Amniotic stem cell (primary cell): ENCODE measurements at regions not wholly inside any gene's neighbourhood (a gene's known extent, or its start where the extent isn't known, plus 50 kb on each side); places are given as distances from the start of the nearest gene placed in this dataset.
"Not testable (repeated sequence)": the region's sequence is repeated elsewhere in the genome, so short reads cannot be mapped to it uniquely, and the experiment has no call there.

Experiments
- DNase-seq: peaks from one replicate; lab custom pipeline; 2025; lab: John Stamatoyannopoulos, UW

DNA sequence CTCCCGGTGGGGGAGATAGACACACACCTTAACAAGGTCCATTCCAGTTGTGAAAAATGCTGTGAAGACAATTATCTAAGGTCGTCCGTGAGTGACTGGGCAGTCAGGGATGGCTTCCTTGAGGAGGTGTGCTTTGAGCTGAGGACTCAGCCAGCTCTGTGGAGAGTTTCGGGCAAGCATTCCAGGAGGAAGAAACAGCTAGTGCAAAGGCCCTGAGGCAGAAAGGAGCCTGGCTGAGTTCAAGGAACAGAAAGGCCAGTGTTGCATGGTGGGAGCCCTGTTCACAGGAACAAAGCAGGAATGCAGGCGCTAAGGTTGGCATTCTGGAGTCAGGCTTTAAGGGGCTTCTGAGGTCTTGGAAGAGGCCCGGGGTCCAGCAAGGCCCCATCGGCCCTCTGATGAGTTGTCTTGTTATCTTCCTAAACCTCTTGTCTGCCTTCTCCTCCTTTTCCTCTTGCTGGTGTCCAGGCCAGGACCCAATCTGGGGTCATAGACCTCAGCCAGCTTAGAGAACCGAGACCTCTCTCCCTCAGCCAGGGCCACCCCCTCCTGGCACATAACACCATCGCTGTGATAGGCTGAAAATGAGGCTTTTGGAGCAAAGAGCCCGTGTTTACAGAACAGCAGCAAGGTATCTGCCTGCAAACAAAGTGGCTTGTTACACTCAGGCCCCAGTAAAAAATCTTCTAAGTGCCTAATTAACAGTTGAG is 270.2 kb upstream of the MVB12B start:
- DNase-seq = no peak

DNA sequence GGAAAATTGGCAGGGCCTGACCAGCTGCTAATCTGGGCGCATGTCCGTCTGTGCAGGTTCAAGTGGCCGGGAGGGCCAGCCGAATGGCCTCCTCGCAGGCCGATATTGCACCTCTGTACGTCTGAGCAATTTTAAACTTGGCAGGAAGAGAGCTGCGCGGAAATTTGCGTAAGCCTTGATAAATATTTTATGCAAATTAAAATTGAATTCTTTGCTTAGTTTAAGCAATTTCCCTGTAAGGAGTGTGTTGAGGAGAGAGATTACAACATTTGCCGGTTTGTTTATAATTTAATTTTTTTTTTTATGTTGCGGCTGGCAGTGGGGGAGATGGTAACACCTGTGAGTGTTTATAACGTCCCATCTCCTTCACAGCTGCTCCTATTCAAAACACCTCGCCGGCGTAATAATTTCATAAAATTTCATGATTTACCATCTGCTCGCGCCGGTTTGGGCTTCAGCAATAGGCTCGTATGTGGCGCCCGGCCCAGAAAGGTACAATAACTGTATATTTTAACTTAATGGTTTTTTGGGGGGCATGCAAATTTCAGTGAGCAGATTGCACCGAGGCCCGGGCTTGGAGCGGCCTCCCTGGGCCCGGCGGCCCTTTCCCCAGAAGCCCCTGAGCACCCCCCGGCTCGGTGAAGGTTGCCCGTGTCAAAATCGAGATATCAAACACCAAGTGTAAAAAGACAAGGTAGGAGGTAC is 269.4 kb upstream of the MVB12B start:
- DNase-seq = no peak

DNA sequence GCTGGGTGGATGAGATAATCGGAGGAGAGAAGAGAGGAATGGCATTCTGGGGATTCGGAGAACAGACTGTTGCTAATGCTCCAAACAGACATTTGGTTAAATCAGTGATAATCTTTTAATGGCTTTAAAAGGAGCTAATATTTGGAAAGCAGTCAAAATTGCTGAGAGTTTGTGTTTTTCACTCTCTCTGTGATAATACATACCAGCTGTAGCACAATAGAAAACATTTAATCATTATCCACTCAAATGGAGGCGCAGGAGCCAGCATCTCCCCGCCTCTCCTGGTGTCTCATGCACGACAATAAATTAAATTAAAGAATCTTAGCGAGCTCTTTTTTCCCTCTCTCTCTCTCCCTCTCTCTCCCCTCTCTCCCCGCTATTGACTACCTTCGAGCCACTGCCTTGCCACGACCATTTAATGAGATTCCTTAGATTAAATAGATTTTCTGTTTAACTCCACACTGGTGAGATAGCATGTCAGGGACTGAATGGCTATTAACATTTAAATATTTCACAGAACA is 268.6 kb upstream of the MVB12B start:
- no peak for DNase-seq

DNA sequence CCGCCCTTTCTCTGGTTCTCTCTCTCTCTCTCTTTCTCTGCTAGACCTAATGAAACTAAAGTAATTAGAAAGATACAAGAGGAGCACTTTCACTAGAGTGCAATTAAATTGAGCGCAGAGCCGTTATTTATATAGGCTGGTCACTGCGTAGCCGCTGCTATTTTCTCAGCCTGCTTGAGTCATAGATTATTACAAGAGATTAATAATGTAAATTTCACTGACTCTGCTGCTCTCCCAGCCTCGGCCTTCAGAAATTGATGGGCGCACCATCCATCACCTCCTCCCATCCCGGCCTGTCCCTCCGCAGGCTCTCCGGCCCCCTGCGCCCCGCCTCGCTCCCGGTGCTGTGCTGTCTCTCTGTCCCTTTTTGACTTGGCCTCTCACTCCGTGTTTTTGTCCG is 268.0 kb upstream of the MVB12B start:
- DNase-seq = no peak

DNA sequence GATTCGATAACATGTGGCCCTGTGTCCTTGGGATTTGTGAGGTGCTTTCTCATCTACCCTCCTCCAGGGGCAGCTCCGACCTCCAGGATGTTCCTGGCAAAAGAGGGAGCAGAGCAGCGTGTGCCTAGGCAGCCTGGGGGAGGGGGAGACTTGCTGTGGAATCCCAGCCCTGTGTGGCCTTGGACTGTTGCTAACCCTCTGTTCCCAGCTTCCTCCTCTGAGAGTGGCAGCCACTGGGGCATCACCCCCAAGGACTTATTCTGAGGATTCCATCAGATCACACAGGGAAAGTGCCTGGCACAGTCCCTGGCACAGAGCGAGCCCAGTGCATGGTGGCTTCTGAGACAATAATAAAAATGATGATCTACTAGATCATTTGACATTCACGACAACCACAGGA is 265.1 kb upstream of the MVB12B start:
- DNase-seq = no peak

DNA sequence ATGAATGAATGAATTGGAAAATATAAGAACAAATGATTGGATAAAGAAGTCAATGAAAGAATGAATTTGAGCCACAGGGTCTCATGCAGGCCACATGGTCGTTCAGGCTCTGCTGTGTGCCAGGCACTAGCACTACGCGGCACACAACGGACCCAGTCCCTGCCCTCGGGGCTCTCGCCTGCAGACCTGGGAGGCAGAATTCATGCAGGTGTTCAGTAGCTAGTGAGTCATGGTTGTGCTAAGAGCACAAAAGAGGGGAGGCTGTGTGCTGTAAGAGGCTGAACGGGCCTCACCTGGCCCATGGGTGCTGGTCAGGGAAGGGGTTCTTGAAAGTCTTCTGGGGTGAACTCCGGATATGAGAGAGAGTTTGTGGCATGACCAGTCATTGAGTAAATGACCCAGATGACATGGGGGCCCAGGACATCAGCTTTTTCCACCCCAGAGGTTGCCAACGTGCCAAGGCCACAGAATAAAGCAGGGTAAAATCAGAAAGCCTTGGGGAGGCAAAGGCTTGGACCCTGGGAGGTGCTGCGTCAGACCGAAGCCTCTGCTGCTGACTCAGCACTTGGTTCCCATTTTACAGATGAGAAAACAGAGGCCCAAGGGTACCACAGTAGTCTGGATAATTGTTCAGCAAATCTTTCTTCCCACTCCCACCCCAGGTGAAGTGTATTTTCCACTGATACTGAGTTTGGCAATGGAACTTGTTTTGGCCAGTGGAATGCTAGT is 264.3 kb upstream of the MVB12B start:
- DNase-seq = no peak

DNA sequence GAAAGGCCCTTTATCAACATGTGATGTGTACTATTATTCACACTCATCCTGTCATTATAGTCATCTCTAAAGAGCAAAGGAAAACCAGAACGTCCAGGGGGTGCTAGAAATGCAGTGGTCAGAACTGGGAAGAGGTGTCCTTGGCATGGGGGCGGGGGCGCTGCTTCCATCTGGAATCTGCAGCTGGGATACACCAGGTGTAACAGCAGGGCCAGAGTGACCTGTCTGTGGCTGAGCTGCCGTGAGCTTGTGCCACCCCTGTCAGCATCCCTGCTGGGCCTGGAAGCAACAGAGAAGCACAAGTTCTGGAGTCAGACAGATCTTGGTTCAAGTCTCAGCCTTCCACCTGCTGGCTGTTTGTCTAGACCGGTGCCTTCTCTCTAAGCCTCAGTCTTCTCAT is 263.3 kb upstream of the MVB12B start:
- no peak for DNase-seq

DNA sequence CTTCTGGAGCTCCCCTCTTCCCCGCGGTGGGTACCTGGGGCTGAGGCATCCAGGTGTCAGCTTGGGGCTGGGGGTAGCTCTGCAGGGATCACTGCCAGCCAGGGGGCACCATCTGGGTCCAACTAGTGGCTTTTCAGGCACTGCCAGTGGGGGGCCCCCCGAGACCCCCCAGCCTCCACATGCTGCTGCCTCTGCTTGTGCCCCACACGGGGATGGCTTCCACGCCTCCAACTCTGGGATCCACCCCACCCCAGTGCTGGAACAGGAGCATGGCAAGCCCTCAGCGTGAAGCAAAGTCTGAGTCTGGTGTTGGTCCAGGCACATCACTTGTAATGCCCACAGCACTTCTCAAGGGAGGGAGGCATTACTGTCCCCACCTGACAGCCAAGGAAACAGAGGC is 260.5 kb upstream of the MVB12B start:
- no peak for DNase-seq

DNA sequence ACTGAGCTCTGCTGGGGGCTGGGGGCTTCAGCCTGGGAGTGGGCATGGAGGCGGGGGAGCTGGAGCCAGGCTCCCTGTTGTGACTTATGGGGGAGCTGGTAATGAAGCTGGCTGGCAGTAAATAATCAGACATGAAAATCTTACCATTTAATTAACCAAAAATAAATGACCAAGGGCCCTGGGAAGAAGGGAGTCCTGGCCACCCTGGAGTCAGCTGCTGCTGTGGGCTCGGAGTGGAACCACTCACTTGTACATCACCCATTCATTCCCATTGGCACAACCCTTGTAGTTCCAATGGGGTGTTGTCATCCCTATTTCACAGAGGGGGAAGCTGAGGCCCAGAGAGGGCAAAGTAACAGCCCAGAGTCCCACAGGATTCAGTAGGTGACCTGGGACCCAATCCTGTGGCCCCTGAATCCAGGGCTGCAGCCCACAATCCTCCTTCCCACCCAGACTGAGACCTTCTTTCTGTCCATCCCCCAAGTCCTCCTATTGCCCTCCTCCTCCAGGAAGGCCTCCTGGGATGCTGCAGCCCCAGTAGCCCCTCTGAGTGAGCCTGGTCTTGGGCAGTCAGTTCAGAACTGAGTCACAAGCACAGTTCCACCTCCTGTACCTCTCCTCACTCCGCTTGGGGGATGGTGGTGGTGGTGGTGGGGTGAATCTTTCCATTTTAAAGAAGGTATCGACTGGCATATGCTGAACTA is 259.4 kb upstream of the MVB12B start:
- no peak for DNase-seq

DNA sequence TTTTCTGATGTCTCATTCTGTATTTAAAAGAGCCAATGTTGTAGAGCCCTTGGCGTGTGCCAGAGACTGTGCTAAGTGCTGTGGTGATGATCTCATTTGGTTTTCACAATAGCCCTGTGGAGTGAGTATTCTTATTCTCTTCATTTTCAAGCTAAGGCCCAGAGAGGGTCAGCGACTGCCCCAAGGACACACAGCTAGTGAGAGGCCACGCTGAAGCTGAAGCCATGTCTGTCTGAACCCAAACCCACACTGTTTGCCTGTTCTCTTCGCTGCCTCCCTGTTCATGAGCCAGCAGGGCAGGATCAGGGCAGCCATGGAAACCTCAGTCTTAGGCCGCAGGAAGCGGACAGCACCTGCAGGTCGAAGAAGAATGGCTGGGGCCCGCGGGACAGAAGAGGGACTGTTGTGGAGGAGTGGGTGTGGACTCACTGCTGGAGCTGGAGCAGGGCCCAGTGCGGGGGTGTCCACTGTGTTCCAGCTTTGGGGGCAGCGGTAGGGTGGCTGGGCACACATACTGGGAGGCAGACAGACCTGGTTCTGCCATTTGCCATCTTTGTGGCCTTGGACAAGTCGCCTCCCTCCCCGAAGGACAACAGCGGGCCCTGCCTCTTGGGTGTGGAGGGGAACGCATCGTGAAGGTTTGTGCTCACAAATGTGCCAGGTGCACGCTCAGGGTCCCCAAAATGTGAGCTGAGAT is 257.9 kb upstream of the MVB12B start:
- DNase-seq = no peak

DNA sequence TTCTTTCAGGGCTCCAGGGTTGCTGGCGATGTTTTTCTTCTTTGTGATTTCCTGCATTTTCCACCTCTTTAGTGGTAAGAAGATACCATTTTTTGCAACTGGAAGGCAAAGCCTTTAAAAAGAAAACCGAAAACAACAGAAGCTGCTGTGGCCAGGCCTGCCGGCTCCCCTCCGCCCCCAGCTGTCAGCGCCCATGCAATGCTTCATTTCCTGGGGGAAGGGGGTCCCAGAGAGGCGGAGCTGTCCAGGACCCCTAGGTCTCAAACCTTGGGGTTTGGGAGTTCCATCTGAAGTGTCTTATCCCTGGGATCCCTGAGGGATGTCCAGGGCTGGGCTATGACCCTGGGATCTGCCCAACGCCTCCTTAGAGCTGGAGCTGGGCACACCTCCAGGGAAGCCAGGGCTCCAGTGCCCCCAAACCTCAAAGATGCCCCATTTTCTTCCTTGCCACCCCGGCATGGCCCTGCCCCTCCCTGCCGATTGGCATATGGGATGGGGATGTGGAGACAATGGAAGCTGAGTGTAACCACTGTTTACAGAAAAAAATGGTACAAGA is 257.2 kb upstream of the MVB12B start:
- DNase-seq = no peak

DNA sequence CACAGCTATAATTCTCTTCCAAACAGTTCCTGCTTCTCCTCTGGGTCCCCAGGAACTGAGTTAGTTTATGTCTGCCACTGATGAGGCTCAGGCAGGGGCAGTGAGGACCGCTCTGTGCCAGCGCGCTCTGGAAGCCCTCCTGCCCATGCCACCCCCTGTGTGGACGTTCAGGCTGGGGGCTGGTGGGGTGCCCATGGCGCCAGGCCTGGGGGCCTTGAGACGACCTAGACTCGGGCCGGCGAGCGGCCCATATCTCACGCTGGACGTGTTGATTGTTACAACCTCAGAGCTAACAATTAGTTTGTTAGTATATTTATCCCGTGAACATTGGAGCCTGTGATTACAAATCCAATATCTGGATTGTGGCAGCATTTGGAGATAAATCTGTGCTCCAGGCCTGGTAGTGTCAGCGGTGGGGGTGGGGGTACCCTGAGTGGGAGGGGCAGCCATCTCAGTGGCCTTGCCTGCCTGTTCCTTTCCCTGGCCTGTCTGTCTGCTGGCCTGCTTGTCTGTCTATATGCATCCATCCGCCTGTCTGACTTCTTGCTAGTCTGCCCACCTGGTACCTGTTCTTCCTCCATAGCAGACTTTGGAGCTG is 256.5 kb upstream of the MVB12B start:
- no peak for DNase-seq

DNA sequence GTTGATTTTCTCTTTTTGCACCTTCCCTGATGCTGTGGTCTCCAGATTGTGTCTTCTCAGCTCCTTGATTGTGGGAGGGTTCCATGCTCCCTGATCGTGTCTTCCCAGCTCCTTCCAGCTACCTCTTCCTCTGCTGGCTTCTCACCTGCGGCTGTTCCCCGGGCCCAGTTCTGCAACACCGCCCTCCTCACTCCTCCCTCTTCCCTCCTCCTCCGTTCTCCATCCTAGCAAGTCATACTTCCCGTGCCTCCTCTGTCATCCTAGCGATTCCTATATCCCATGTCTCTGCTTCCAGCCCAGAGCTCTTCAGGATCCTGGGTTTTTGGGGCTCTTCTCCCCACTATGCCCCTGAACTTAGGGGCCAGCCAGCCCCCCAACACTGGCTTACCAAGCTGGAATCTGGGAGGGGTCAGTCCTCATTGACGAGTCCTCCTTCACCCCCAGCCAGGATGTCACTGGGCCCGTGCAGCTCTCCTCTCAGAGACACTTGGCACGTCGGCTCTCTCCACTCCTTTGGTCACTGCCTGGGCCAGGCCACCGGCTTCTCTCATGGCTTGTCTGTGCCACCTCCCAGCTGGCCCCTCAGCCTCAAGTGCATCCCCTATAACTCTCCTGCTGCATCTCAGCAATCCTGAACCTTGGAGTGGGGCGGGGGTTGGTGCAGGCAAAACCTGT is 255.4 kb upstream of the MVB12B start:
- no peak for DNase-seq

DNA sequence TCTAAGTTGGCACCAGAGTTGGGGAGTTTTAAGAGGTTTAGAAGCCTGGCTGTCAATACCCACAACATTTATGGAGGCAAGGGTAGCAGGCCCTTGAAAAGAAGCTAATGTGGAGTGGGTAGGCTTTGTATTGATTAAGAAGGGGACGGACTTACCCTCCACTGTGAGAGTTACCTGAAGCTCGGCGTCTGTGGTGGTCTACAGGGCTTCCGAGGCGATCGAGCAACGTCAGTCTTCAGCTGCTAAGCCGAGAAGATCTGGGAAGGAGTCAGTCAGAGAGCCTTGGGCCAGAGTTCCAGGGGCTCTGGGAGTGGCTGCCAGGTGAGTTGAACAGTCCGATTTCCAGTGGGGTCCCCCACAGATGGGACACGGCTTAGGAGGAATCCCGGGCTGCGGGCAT is 249.0 kb upstream of the MVB12B start:
- DNase-seq = not testable (repeated sequence)

DNA sequence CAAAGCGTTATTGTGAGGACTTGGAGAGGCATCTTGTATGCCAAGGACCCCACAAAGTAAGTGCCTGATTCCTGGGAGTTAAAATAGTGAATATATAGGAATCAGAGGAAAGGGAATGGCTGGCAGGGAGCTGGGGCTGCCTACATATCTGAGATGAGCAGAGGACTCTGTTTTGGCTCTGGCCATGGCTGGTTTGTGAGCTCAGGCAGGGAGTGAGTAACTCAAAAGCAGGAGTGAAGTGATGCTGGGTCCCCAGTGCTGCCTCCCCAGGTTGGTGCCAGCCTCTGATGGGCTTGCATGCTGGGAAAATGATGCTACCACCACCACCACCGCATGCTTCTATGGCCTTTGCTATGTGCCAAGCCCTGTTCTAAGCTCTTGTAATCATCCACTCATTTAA is 246.0 kb upstream of the MVB12B start:
- no peak for DNase-seq

DNA sequence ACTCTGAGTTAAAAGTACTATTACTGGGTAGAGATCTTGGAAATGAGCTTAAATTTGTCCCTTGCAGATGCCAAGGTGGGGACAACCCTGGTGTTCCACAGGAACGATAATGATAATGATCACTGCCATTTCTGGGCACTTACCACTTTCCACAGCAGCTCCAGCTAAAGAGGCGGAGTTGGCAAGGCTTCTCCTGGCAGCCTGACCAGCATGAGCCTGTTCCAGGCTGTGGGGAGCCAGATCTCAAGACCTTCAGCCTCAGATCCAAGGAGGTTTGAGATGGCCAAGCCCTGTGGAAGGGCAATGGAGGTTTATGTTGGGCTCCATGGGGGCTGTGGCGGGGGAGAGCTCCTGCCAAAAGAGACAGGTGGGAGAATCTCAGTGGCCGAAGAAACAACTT is 244.9 kb upstream of the MVB12B start:
- DNase-seq = no peak

DNA sequence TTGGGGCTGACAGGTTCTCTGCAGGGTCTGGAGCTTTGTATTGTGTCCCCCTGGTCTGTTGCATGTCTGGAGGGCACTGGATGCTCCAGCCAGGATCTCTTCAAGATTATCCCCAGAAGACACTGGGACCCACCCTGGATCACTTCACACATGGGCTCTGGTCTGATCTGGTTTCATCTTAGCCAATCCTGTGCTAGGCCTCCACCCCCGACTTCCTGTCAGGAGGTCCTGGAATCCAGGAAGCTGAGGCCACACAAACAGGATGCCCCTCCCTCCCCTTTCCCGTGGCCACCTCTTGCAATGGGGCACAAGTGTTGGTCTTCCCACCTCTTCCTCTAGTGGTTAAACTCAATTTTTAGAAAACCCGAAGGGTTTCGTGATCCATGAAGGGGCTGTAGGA is 242.6 kb upstream of the MVB12B start:
- no peak for DNase-seq

DNA sequence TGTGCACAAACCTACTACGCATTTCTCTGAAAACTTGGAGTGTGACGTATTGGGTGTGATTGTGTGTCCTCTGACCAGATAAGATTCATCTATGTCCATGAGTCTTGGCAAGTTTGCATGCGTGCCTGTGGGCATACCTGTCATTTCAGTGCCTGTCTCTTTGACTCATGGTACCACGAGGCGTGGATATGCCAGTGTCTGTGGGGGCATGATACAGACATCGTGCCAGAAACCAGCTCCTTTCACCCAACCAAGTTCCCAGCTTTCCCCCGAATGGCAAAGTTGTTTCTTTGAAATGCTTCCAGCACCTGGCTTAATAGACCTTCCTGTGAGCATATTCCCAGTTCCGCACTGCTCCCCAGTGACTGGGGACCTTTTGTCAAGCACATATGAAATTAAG is 241.9 kb upstream of the MVB12B start:
- DNase-seq = no peak

DNA sequence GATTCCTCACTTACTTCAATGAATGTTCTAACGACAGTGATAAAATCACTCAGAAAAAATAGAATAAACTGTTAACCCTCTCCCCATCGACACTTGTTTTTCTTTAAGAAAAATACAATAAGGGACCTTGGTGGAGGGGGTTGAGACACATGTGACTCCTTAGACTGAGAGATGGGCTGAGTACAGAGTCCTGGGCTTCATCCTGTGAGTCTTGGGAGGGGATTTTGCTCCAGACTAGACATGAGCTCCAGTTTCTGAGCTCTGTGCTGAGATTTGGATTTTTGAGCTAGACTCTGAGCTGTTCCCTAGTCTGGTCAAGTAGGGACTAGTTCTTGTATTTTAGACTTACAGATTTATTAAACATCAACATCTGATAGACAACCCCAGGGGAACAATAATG is 241.5 kb upstream of the MVB12B start:
- no peak for DNase-seq

DNA sequence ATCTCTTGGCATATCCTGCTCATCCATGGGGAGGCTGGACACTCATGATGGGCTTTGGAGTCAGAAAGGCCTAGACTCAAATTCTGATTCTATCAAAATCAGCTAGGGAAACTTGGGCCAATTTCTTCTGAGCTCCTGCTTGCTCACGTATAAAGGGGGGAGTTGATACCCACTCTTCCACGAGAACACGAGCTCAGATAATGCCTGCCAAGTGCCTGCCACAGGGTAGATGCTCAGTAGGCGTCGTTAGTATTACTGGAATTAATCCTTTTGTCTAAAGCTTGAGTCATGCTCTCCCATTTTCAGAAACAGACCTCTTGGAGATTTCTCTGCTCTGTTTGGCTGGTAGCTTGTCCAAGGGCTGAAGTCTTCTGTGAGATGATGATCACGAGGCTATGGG is 238.3 kb upstream of the MVB12B start:
- DNase-seq = no peak

DNA sequence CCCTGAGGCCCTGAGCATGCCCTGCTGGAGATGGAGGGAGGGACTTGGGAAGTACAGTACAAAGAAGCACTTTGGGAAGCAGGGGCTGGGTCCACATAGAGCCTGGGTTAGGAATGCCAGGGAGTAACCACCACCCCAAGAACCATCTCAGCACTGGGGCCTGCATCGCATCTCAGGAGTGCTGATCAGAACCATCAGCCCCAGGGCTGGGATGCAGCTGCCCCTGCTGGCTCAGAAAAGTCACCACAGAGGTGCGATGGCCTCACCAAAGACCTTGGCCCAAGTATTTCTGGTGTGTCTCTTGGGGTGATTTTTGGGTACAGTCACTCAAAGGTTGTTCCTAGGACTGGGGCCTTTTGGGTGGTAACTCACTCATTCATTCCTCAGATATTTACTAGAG is 236.8 kb upstream of the MVB12B start:
- no peak for DNase-seq
